MM.1S (cell line): ENCODE measurements at regions not wholly inside any gene's neighbourhood (a gene's known extent, or its start where the extent isn't known, plus 50 kb on each side); places are given as distances from the start of the nearest gene placed in this dataset.

Source experiments
- EZH2 ChIP-seq: fragments of 300-600 bp; sonication (generic); optimal IDR thresholded peaks from 2 replicates; pipeline ENCODE3; 2017; ENCODE audit warnings: low read depth, mild to moderate bottlenecking, antibody characterized with exemption, low read length, mixed read lengths
- EZH2phosphoT487 ChIP-seq: fragments of 300-600 bp; sonication (generic); IDR thresholded peaks from 2 replicates; pipeline ENCODE4 v1.6.1; 2018; ENCODE audit warnings: antibody characterized with exemption, low read length
- TF ChIP-seq, protein P1 (sequence below): fragments of 300-600 bp; sonication (generic); IDR thresholded peaks from 2 replicates; pipeline ENCODE4 v1.5.1; 2016; ENCODE audit warnings: antibody characterized with exemption, low read length, mixed read lengths

DNA sequence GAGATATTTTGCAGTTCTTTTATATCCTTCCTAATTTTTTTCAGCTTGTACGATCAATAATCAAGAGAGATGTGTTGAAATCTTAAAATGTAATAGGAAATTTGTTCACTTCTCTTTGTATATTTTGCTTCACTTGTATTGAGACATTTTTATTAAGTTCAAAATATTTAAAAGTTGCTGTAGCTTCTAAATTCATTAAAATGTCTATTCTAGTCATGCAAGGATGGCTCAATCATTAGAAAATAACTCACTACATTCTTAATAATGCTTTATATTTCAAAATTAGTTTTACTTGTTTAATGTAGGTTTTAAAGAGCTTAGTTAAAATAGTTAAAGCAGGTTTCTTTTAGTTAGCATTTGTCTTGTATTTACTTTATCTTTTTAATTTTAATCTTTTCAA, 308.4 kb downstream of the CYRIA start:
- TF ChIP-seq EZH2 (no peak), EZH2phosphoT487 (no peak)
- TF ChIP-seq, protein P1, sequence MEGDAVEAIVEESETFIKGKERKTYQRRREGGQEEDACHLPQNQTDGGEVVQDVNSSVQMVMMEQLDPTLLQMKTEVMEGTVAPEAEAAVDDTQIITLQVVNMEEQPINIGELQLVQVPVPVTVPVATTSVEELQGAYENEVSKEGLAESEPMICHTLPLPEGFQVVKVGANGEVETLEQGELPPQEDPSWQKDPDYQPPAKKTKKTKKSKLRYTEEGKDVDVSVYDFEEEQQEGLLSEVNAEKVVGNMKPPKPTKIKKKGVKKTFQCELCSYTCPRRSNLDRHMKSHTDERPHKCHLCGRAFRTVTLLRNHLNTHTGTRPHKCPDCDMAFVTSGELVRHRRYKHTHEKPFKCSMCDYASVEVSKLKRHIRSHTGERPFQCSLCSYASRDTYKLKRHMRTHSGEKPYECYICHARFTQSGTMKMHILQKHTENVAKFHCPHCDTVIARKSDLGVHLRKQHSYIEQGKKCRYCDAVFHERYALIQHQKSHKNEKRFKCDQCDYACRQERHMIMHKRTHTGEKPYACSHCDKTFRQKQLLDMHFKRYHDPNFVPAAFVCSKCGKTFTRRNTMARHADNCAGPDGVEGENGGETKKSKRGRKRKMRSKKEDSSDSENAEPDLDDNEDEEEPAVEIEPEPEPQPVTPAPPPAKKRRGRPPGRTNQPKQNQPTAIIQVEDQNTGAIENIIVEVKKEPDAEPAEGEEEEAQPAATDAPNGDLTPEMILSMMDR: no peak
